ENCODE measurements at regions not wholly inside any gene's neighbourhood (a gene's known extent, or its start where the extent isn't known, plus 50 kb on each side); places are given as distances from the start of the nearest gene placed in this dataset.

DNA sequence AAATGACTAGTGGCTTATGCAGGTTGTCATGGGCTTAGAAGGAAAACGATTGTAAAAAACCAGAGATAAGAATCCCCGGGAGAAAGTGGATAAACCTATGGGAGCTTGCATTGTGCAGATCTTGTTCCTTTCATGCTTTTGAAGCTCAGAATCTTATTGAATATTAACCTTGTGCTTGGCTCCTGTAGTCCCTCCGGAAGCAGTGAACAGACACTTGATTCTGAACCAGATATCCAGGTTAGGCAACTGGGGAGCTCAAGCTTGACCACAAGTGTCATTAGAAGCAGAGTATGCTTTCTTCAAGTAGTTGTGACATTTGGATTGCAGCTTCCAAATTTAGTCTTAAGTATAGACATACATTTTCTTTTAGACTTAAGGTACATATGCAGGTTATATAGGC lies 212.6 kb upstream of the MOCS1 start:
- H3K9me3 ChIP-seq (ENCODE audit: control insufficient read depth, low read length), result no peaks in the 10 kb centered on the region
- H3K27me3 ChIP-seq (ENCODE audit: control insufficient read depth, insufficient read depth, low read length, poor library complexity, severe bottlenecking), result peaks cover 33% of the 10 kb centered on the region
- H3K27ac ChIP-seq (ENCODE audit: low read depth, low read length), result no peak overlapping the region
- Mint-ChIP-seq H3K9me3 (no peaks in the 10 kb centered on the region), H3K36me3 (ENCODE audit: low read depth) (no peaks in the 10 kb centered on the region), H3K27me3 (ENCODE audit: insufficient read depth) (peaks cover 28% of the 10 kb centered on the region), H3K4me3 (no peak overlapping the region), H3K27ac (no peak overlapping the region), H3K4me1 (no peaks in the 10 kb centered on the region)
- no peaks in the 10 kb centered on the region for H3K36me3 ChIP-seq (ENCODE audit: control insufficient read depth, insufficient read depth, low read length)
- no peak for DNase-seq
- H3K4me1 ChIP-seq (ENCODE audit: control insufficient read depth, insufficient read depth, low read length), result no peaks in the 10 kb centered on the region
- WGBS, 2 experiments (ENCODE audit: insufficient coverage in 1 of 2, insufficient read length in 1 of 2), result 85 to 86% methylated on average over 3 of the region's 3 CpGs
- no peak overlapping the region for H3K9ac ChIP-seq (ENCODE audit: extremely low read depth, low read length, poor library complexity, severe bottlenecking)
- H3K4me3 ChIP-seq (ENCODE audit: low read length), result no peak overlapping the region
- TF ChIP-seq, protein P1, sequence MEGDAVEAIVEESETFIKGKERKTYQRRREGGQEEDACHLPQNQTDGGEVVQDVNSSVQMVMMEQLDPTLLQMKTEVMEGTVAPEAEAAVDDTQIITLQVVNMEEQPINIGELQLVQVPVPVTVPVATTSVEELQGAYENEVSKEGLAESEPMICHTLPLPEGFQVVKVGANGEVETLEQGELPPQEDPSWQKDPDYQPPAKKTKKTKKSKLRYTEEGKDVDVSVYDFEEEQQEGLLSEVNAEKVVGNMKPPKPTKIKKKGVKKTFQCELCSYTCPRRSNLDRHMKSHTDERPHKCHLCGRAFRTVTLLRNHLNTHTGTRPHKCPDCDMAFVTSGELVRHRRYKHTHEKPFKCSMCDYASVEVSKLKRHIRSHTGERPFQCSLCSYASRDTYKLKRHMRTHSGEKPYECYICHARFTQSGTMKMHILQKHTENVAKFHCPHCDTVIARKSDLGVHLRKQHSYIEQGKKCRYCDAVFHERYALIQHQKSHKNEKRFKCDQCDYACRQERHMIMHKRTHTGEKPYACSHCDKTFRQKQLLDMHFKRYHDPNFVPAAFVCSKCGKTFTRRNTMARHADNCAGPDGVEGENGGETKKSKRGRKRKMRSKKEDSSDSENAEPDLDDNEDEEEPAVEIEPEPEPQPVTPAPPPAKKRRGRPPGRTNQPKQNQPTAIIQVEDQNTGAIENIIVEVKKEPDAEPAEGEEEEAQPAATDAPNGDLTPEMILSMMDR (conservative IDR thresholded peaks at IDR 0.05), result no peak

DNA sequence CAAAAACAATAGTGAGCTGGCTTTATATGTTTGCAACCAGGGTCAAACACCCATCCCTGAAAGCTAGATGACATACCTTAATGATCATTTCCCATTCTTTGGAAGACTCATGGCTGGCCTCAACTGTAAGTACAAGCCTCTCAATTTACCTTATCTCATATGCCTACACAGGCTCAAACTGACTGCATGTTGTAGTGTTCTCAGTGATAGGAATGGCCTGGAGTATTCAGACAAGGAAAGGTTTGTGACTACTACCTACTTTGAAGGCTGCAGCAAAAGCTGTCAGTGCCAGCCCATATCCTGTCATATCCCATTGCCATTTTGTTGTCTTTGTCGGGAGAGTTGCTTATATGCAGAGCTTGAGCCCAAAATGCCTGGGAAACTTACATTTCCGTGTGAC lies 205.2 kb upstream of the MOCS1 start:
- no peaks in the 10 kb centered on the region for H3K9me3 Mint-ChIP-seq
- no peak overlapping the region for H3K27ac Mint-ChIP-seq
- H3K27ac ChIP-seq (ENCODE audit: low read depth, low read length), result no peak overlapping the region
- peaks cover 8% of the 10 kb centered on the region for H3K27me3 Mint-ChIP-seq (ENCODE audit: insufficient read depth)
- H3K36me3 Mint-ChIP-seq (ENCODE audit: low read depth), result no peaks in the 10 kb centered on the region
- DNase-seq, result no peak
- H3K4me3 ChIP-seq (ENCODE audit: low read length), result no peak overlapping the region
- H3K9me3 ChIP-seq (ENCODE audit: control insufficient read depth, low read length), result no peaks in the 10 kb centered on the region
- H3K36me3 ChIP-seq (ENCODE audit: control insufficient read depth, insufficient read depth, low read length), result no peaks in the 10 kb centered on the region
- TF ChIP-seq, protein P1 (conservative IDR thresholded peaks at IDR 0.05), result no peak
- peaks cover 6% of the 10 kb centered on the region for H3K4me1 Mint-ChIP-seq
- peaks cover 20% of the 10 kb centered on the region for H3K27me3 ChIP-seq (ENCODE audit: control insufficient read depth, insufficient read depth, low read length, poor library complexity, severe bottlenecking)
- no peaks in the 10 kb centered on the region for H3K4me1 ChIP-seq (ENCODE audit: control insufficient read depth, insufficient read depth, low read length)
- no peak overlapping the region for H3K4me3 Mint-ChIP-seq
- WGBS, 2 experiments (ENCODE audit: insufficient coverage in 1 of 2, insufficient read length in 1 of 2), result 85 to 90% methylated on average over 2 of the region's 2 CpGs
- no peak overlapping the region for H3K9ac ChIP-seq (ENCODE audit: extremely low read depth, low read length, poor library complexity, severe bottlenecking)

DNA sequence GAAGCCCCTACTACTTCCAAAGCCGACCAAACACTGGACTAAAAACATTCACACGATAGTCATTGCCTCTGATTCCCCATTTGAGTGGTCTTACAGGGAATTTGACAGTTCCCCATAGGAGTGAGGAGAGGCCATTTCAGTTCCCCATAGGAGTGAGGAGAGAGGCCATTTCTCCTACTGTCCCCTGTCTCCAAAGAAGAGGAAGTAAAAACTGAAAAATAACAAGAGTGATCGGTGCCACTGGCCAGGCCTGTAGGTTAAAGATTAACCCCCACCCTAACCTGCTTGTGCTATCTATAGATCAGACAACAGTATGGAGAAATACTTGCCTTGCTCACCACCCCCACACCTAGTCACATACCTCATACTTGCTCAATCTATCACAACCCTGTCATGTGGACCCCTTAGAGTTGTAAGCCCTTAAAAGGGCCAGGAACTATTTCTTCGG lies 204.0 kb upstream of the MOCS1 start:
- H3K9me3 Mint-ChIP-seq, result no peaks in the 10 kb centered on the region
- 89 to 100% methylated on average over 2 to 4 of the region's 4 CpGs for WGBS, 2 experiments (ENCODE audit: insufficient coverage in 1 of 2, insufficient read length in 1 of 2)

More for the DNA sequence above, 204.0 kb upstream of the MOCS1 start:
- H3K27me3 ChIP-seq (ENCODE audit: control insufficient read depth, insufficient read depth, low read length, poor library complexity, severe bottlenecking), result peaks cover 10% of the 10 kb centered on the region
- H3K27ac ChIP-seq (ENCODE audit: low read depth, low read length), result no peak overlapping the region
- Mint-ChIP-seq H3K27ac (no peak overlapping the region), H3K4me3 (no peak overlapping the region), H3K36me3 (ENCODE audit: low read depth) (no peaks in the 10 kb centered on the region), H3K4me1 (peaks cover 6% of the 10 kb centered on the region), H3K27me3 (ENCODE audit: insufficient read depth) (peaks cover 8% of the 10 kb centered on the region)
- H3K9me3 ChIP-seq (ENCODE audit: control insufficient read depth, low read length), result no peaks in the 10 kb centered on the region
- no peak overlapping the region for H3K4me3 ChIP-seq (ENCODE audit: low read length)
- no peak for DNase-seq
- TF ChIP-seq, protein P1 (conservative IDR thresholded peaks at IDR 0.05), result no peak
- H3K36me3 ChIP-seq (ENCODE audit: control insufficient read depth, insufficient read depth, low read length), result no peaks in the 10 kb centered on the region
- no peak overlapping the region for H3K9ac ChIP-seq (ENCODE audit: extremely low read depth, low read length, poor library complexity, severe bottlenecking)
- H3K4me1 ChIP-seq (ENCODE audit: control insufficient read depth, insufficient read depth, low read length), result no peaks in the 10 kb centered on the region

All from endodermal cell (in vitro differentiated cells).